DND-41 (cell line): ENCODE measurements at regions not wholly inside any gene's neighbourhood (a gene's known extent, or its start where the extent isn't known, plus 50 kb on each side); places are given as distances from the start of the nearest gene placed in this dataset.
"Not testable (repeated sequence)": the region's sequence is repeated elsewhere in the genome, so short reads cannot be mapped to it uniquely, and the experiment has no call there.

Experiments
- ATAC-seq: fragments of 200-7000 bp; cut with Tn5 transposase; 3 replicates; pipeline ENCODE4 v1.9.1; 2021; ENCODE audit warnings: low read depth; ENCODE audit not compliant: insufficient read depth
- DNase-seq: peaks from one replicate; pipeline ENCODE4 v3.0.0-alpha.2; 2020
- H2AFZ ChIP-seq: 2 replicates; pipeline ENCODE4 v1.6.0; 2012; ENCODE audit warnings: low read depth, low read length
- H3K27ac ChIP-seq: 2 replicates; pipeline ENCODE4 v1.5.1; 2012; ENCODE audit warnings: low read length, inconsistent platforms
- H3K27me3 ChIP-seq: fragments of 200-600 bp; sonication (generic); 2 replicates; pipeline ENCODE4 v1.6.0; 2012; ENCODE audit warnings: low read length, mild to moderate bottlenecking, inconsistent platforms; ENCODE audit not compliant: insufficient read depth, poor library complexity
- H3K36me3 ChIP-seq: 2 replicates; pipeline ENCODE4 v1.5.1; 2012; ENCODE audit warnings: low read length, inconsistent platforms; ENCODE audit not compliant: insufficient read depth
- H3K4me1 ChIP-seq: 2 replicates; pipeline ENCODE4 v1.5.1; 2012; ENCODE audit warnings: mild to moderate bottlenecking, low read length; ENCODE audit not compliant: insufficient read depth
- H3K4me2 ChIP-seq: 2 replicates; pipeline ENCODE4 v1.6.0; 2012; ENCODE audit warnings: mild to moderate bottlenecking, moderate library complexity, low read length, inconsistent platforms; ENCODE audit not compliant: insufficient read depth
- H3K4me3 ChIP-seq, 2 experiments: fragments of 200-600 bp in 1 of 2; shearing (Covaris generic) in 1 of 2; 2 replicates each; pipeline ENCODE4 v1.5.1; 2012 to 2016; ENCODE audit warnings: inconsistent platforms in 2 of 2, low read length in 2 of 2, mild to moderate bottlenecking in 2 of 2, low read depth in 1 of 2, moderate library complexity in 1 of 2
- H3K79me2 ChIP-seq: 2 replicates; pipeline ENCODE4 v1.6.0; 2012; ENCODE audit warnings: low read length, inconsistent platforms; ENCODE audit not compliant: insufficient read depth
- H3K9ac ChIP-seq: 2 replicates; pipeline ENCODE4 v1.6.0; 2012; ENCODE audit warnings: low read depth, mild to moderate bottlenecking, inconsistent platforms, low read length, moderate library complexity
- H3K9me3 ChIP-seq: 2 replicates; pipeline ENCODE4 v1.5.1; 2012; ENCODE audit warnings: low read length, moderate library complexity, mild to moderate bottlenecking, inconsistent platforms; ENCODE audit not compliant: insufficient read depth, severe bottlenecking
- H4K20me1 ChIP-seq: 2 replicates; pipeline ENCODE4 v1.6.0; 2012; ENCODE audit warnings: low read length; ENCODE audit not compliant: insufficient read depth
- CTCF ChIP-seq: IDR thresholded peaks from 2 replicates; pipeline ENCODE4 v1.5.1; 2012; ENCODE audit warnings: borderline replicate concordance, low read length, moderate library complexity, mild to moderate bottlenecking; ENCODE audit not compliant: poor library complexity, severe bottlenecking; ENCODE audit errors: extremely low read depth
- EZH2 ChIP-seq: IDR thresholded peaks from 3 replicates; pipeline ENCODE4 v1.6.1; 2012; ENCODE audit warnings: borderline replicate concordance, low read depth, mild to moderate bottlenecking, moderate library complexity, low read length, inconsistent platforms; ENCODE audit not compliant: severe bottlenecking

GRCh38 chr4:3939954-3940591 lies 173.9 kb downstream of the ADRA2C start:
- not testable (repeated sequence) for H4K20me1 ChIP-seq, H3K27me3 ChIP-seq, ATAC-seq, DNase-seq, H3K9ac ChIP-seq, H3K4me3 ChIP-seq, H3K4me2 ChIP-seq, H3K9me3 ChIP-seq, H2AFZ ChIP-seq, H3K79me2 ChIP-seq, H3K27ac ChIP-seq, H3K36me3 ChIP-seq, H3K4me1 ChIP-seq

- not testable (repeated sequence) for H2AFZ ChIP-seq, H3K9ac ChIP-seq, H3K9me3 ChIP-seq, H3K36me3 ChIP-seq, DNase-seq, H4K20me1 ChIP-seq, H3K27me3 ChIP-seq, H3K4me3 ChIP-seq, H3K27ac ChIP-seq, H3K4me2 ChIP-seq, H3K4me1 ChIP-seq, ATAC-seq, H3K79me2 ChIP-seq
Measured at GRCh38 chr4:3941735-3942522, 175.7 kb downstream of the ADRA2C start.

GRCh38 chr4:3942569-3942971 lies 176.4 kb downstream of the ADRA2C start:
- H3K27me3 ChIP-seq, H3K4me3 ChIP-seq, H4K20me1 ChIP-seq, H3K4me2 ChIP-seq, H3K79me2 ChIP-seq, ATAC-seq, H2AFZ ChIP-seq, H3K36me3 ChIP-seq, H3K4me1 ChIP-seq, H3K9ac ChIP-seq, H3K27ac ChIP-seq, H3K9me3 ChIP-seq: not testable (repeated sequence)
- peak; percentile 57 for TF ChIP-seq CTCF
- peak; percentile 70 for DNase-seq

GRCh38 chr4:3943051-3943450 lies 176.9 kb downstream of the ADRA2C start:
- H3K4me2 ChIP-seq, H2AFZ ChIP-seq, H3K27me3 ChIP-seq, H3K9ac ChIP-seq, H3K4me3 ChIP-seq, H3K79me2 ChIP-seq, H3K9me3 ChIP-seq, H3K4me1 ChIP-seq, H3K27ac ChIP-seq, H3K36me3 ChIP-seq, H4K20me1 ChIP-seq, ATAC-seq, DNase-seq: not testable (repeated sequence)

DNA sequence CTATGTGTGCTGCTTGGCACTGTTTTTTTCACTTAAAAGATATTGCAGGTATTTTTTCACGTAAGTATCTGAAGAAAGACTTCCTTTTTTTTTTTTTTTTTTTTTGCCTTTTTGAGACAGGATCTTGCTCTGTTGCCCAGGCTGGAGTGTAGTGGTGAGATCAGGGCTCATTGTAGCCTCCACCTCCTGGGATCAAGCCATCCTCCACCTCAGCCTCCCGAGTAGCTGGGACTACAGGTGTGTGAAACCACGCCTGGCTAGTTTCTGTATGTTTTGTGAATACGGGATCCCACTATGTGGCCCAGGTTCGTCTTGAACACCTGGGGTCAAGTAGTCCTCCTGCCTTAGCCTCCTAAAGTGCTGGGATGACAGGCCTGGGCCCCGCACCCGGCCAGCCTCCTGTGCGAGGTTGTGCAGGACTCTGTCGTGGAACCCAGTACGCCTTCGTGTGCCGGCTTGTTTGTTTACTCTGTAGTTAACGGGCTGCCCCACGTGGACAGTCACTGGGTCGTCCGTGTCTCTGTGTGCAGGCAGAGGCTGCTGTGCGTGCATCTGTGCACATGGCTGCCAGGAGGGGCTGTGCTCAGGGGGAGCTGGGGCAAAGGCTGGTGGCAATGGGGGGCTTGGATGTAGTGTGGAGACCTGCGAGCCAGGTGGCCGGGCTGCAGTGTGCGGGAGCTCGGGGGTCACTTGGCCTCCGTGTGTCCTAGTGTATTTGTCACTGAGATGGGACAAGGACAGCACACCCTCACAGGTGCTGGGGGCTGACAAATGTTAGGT lies 179.5 kb downstream of the ADRA2C start:
- no peaks in the 10 kb centered on the region; the same call in 1 of the 2 replicates for H4K20me1 ChIP-seq
- H3K4me3 ChIP-seq = no peak overlapping the region
- no peak overlapping the region for H3K27ac ChIP-seq
- no peak overlapping the region for H3K9ac ChIP-seq
- no peaks in the 10 kb centered on the region for H3K9me3 ChIP-seq
- no peaks in the 10 kb centered on the region for H3K4me1 ChIP-seq
- ATAC-seq (no peak), DNase-seq (no peak)
- H3K79me2 ChIP-seq = no peaks in the 10 kb centered on the region
- no peaks in the 10 kb centered on the region for H3K27me3 ChIP-seq
- no peaks in the 10 kb centered on the region for H3K36me3 ChIP-seq
- H3K4me2 ChIP-seq = no peak overlapping the region
- TF ChIP-seq CTCF (no peak), EZH2 (no peak)
- H2AFZ ChIP-seq = no peak overlapping the region

GRCh38 chr4:3946553-3946952 lies 180.4 kb downstream of the ADRA2C start:
- not testable (repeated sequence) for DNase-seq, H3K36me3 ChIP-seq, H3K79me2 ChIP-seq, H4K20me1 ChIP-seq, ATAC-seq, H3K4me2 ChIP-seq, H3K27me3 ChIP-seq, H2AFZ ChIP-seq, H3K4me1 ChIP-seq, H3K4me3 ChIP-seq, H3K27ac ChIP-seq, H3K9me3 ChIP-seq, H3K9ac ChIP-seq
